Spleen (tissue), 7 donors: ENCODE measurements at regions not wholly inside any gene's neighbourhood (a gene's known extent, or its start where the extent isn't known, plus 50 kb on each side); places are given as distances from the start of the nearest gene placed in this dataset.

Source experiments
- CTCF ChIP-seq, 11 experiments: fragments of 200-600 bp in 7 of 11; fragments of 450-650 bp in 4 of 11; sonication (generic) in 4 of 11; IDR thresholded peaks in 8 of 11; conservative IDR thresholded peaks in 3 of 11; 1 replicate in 7 of 11; 2 replicates in 4 of 11; pipeline versions ENCODE4 v1.4.0 to v1.8.0; 2016 to 2021; ENCODE audit warnings: antibody characterized with exemption in 11 of 11, inconsistent platforms in 4 of 11, mild to moderate bottlenecking in 1 of 11
- POLR2A ChIP-seq, 3 donors: fragments of 450-650 bp; IDR thresholded peaks; one replicate each; pipeline ENCODE4 v1.5.1; 2017; ENCODE audit warnings: antibody characterized with exemption in 3 of 3, mild to moderate bottlenecking in 1 of 3
- POLR2AphosphoS5 ChIP-seq, 3 donors: sonication (generic); formaldehyde crosslinking; IDR thresholded peaks; one replicate each; pipeline ENCODE4 v1.5.1; 2017; ENCODE audit warnings: antibody characterized with exemption in 3 of 3
- donor health status: DM: no; HTN: no; CAD: no; lungs with moderate emphysema.
- donor health status: DM: no; HTN: no; CAD: no.
- donor health status: DM: no; HTN: no; CAD: no.

- no peak for TF ChIP-seq POLR2A (IDR thresholded peaks at IDR 0.05)
- TF ChIP-seq CTCF (IDR thresholded peaks at IDR 0.05 in 8 of 11, conservative IDR thresholded peaks at IDR 0.05 in 3 of 11) = no peak
- no peak for TF ChIP-seq POLR2AphosphoS5 (IDR thresholded peaks at IDR 0.05)
Measured at GRCh38 chr19:31110336-31110735, 238.9 kb downstream of the TSHZ3 start.
